ENCODE measurements at regions not wholly inside any gene's neighbourhood (a gene's known extent, or its start where the extent isn't known, plus 50 kb on each side); places are given as distances from the start of the nearest gene placed in this dataset.
"Not testable (repeated sequence)": the region's sequence is repeated elsewhere in the genome, so short reads cannot be mapped to it uniquely, and the experiment has no call there.

DNA sequence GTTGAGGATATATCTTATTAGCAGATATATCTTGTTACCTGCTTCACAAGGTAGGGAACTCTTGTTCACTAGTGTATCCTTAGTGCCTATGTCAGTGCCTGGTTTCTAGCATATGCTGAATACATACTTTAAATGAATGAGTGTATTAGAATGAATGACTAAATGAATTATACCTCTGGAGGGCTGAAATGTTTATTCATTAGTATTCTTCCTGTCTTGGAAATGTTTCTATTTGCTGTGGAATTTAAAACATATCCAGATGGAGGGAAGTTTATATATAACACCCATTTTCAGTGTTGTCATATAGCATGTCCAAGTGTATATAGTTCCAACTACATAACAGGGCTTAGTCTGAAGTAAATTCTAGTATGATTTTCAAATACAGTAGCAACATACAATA, 581.5 kb downstream of the TBL1XR1 start:
- ATAC-seq = no peak

DNA sequence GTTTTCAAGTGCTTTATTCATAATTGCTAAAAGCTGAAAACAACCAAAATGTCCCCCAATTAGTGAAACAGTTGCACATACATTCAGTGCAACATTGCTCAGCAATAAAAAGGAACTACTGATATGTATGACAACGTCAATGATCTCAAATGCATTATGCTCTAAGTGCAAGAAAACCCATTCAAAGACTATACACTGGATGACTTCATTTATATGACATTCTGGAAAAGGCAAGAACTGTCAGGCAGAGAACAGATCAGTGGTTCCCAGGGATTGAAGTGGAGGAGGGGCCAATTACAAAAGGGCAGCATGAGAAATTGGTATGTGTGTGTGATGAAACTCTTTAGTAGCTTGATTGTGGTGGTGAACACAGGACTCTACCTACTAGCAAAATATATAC, 585.6 kb downstream of the TBL1XR1 start:
- intact Hi-C loops (cut with DNase I) = no loop called here
- no peak for DNase-seq (ENCODE audit: missing footprints)

More for the DNA sequence above, 581.5 kb downstream of the TBL1XR1 start:
- intact Hi-C loops (cut with DNase I) = no loop called here
- DNase-seq (ENCODE audit: missing footprints) = no peak

GRCh38 chr3:176609361-176609760, 587.9 kb downstream of the TBL1XR1 start:
- no peak for ATAC-seq
- intact Hi-C loops (cut with DNase I) = no loop called here
- DNase-seq (ENCODE audit: missing footprints) = no peak

More for the DNA sequence above, 585.6 kb downstream of the TBL1XR1 start:
- no peak for ATAC-seq

GRCh38 chr3:176605553-176605952, 591.7 kb downstream of the TBL1XR1 start:
- DNase-seq (ENCODE audit: missing footprints); intact Hi-C loops (cut with DNase I); ATAC-seq: not testable (repeated sequence)

DNA sequence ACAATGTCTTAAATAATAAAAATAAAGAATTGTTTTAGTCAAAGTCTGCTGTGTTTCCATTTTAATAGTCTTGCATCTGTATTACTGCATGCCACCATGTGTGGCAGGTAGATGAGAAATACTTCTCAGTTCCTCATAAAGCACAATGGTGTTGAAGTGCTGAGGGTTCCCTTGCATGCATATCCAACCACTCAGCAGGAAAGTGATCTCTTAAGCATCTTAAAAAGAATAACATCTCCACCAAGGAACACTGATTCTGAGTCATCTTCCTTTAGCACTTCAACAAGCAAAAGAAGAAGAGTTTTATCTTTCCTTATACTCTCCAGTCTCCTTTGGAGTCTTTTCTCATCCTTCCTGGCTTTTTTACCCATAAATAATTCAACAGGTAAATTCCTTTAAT, 602.0 kb downstream of the TBL1XR1 start:
- intact Hi-C loops (cut with DNase I) = no loop called here

GRCh38 chr3:176590722-176591121, 606.6 kb downstream of the TBL1XR1 start:
- no peak for ATAC-seq
- intact Hi-C loops (cut with DNase I) = no loop called here

More for the DNA sequence above, 602.0 kb downstream of the TBL1XR1 start:
- no peak for ATAC-seq
- no peak for DNase-seq (ENCODE audit: missing footprints)

DNA sequence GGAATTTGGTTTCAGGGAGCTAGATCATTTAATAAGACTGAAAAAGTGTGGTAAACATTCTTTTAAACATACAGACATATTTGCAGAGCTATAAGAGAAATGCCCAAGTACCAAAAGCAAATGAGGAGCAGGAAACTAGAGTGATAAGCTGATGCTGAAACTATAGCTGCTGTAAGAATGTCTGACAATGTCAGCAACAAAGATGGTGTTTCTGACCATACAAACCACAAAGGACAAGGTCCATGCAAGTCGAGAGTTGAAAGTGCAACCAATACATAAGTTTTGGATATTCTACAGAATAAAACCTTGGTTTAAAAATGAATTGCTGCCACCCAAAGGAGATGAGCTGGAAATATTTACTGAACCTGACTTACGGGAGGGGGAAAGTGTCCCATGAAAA, 610.2 kb downstream of the TBL1XR1 start:
- ATAC-seq (no peak), DNase-seq (ENCODE audit: missing footprints) (no peak)
- intact Hi-C loops (cut with DNase I) = no loop called here

More at GRCh38 chr3:176590722-176591121, 606.6 kb downstream of the TBL1XR1 start:
- no peak for DNase-seq (ENCODE audit: missing footprints)

DNA sequence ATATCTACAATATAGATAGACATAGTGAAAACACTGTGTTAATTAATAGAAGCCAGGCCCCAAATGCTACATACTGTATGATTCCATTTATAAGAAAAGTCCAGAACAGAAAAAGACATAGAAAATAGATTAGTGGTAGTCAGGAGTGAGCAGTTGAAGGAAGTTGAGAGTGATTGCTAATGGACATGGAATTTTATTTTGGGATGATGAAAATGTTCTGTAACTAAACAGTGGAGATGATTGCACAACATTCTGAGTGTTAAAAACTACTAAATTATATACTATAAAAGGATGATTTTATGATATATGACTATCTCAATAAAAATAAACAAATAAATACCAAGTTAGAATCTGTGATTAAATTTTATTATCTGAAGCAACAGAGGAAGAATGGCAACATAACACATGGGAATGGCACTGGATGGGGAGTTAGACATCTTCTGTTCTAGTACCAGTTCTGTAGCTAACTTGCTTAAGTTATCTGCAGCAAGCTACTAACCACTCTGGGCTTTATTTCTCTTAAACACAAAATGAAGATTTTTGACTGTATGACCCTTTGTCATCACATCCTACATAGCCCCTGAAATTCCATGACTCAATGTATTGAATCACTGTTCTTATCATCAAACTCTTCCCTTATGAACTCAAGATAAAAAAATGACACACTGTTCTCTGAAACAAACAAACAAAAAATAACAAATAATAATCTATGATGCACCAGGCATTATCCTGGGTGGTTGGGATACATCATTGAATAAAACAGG, 612.7 kb downstream of the TBL1XR1 start:
- intact Hi-C loops (cut with DNase I) = no loop called here
- ATAC-seq (no peak), DNase-seq (ENCODE audit: missing footprints) (no peak)

GRCh38 chr3:176583956-176584355, 613.3 kb downstream of the TBL1XR1 start:
- no peak for DNase-seq (ENCODE audit: missing footprints)
- no peak for ATAC-seq
- intact Hi-C loops (cut with DNase I) = no loop called here

DNA sequence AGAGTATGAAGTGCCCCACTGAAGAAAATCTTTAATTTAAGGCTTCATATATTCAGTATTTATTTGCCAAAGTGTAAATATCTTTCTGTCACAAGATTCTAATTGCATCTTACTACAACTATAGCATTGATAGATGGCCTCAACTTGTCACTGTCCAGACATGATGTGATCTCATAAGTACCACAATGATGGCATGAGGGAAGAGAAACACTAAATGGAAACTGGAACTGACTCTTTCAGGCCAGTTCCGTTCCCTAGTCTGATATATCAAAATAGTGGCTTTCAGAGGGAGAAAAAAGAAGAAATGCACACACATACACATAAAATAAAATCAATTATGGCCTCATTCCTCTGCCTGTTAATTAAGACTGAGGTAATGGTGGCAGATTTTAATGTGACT, 615.7 kb downstream of the TBL1XR1 start:
- intact Hi-C loops (cut with DNase I) = no loop called here
- no peak for DNase-seq (ENCODE audit: missing footprints)
- ATAC-seq = no peak

DNA sequence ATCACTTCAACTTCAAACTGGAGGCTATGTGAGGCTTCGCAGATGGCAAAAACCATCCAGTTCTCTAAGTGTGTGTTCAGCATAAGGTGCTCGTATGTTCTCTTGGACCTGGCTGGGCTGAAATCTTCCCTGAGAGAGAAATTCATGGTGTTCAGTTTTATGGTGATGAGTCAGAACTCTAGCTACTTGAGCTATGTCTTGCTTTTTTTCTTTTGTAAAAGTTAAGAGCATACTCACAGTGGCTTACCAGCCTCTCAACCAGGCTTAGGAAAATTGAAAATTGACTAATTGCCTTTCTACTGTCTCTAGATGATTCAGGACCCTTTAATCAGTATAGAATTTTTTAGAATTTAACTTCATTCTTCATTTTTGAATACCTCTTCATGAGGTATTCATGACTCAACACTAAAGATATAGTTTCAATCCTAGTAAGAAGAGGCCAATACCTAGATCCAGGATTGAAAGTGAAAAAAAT, 617.5 kb downstream of the TBL1XR1 start:
- intact Hi-C loops (cut with DNase I) = no loop called here
- ATAC-seq (no peak), DNase-seq (ENCODE audit: missing footprints) (no peak)

DNA sequence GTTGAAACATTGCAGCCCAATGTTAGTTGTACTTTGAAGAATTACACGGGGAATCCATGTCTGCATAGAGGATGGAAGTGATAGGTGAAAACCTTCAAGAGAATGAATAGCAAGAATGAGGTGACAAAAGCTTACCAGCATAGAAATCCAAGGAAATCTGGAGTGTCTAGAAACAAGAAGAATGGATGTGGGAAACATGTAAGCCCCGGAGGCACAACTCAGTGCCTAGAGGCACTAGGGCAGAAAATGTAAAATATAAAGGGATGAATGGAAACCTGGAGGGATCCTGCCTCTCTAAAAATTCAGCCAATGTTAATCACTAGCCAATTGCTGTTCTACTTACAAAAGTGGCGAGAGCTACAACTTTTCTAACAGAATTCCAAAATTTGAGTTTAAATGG, 619.0 kb downstream of the TBL1XR1 start:
- intact Hi-C loops (cut with DNase I) = no loop called here
- DNase-seq (ENCODE audit: missing footprints) = no peak
- ATAC-seq = no peak

- intact Hi-C loops (cut with DNase I) = no loop called here
- ATAC-seq (no peak), DNase-seq (ENCODE audit: missing footprints) (no peak)
These were observed 619.8 kb downstream of the TBL1XR1 start for GRCh38 chr3:176577447-176577846.

- ATAC-seq = no peak
- no peak for DNase-seq (ENCODE audit: missing footprints)
- intact Hi-C loops (cut with DNase I) = no loop called here
These were observed 622.5 kb downstream of the TBL1XR1 start for GRCh38 chr3:176574786-176575185.

DNA sequence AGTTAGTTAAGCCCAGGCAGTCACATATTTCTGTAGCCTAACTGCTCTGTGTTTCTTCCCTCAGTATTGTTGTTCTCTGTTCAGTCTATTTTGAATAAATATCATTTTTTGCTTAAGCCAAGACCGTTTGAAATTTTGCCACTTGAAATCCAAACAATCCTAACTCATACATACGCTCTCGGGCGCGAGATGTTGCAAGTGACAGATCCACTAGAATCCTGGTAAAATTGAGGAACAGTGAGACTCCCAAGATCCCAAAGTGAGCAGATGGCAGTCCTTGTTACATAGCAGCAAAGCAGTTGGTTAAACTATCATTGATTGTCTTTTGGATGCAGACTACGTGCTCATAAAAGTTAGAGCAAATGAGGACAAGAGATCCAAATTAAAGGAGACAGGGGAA, 625.4 kb downstream of the TBL1XR1 start:
- intact Hi-C loops (cut with DNase I) = no loop called here
- ATAC-seq = no peak
- no peak for DNase-seq (ENCODE audit: missing footprints)

DNA sequence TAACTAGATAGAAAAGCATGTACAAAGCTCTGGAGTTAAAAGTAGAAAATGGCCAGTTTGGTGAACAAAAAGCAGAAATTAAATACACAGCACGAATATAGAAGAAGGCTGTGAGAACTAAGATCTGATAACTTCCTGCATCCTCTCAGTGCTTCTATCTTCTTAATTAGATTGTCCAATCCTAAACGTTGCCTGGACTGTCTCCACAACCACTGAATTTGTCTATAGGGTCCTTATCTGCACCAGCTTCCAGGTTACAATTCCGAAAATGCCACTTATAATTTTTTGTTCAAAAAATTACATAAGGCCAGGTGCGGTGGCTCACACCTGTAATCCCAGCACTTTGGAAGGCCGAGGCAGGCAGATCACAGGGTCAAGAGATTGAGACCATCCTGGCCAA, 626.3 kb downstream of the TBL1XR1 start:
- intact Hi-C loops (cut with DNase I) = no loop called here
- DNase-seq (ENCODE audit: missing footprints) (no peak), ATAC-seq (no peak)

DNA sequence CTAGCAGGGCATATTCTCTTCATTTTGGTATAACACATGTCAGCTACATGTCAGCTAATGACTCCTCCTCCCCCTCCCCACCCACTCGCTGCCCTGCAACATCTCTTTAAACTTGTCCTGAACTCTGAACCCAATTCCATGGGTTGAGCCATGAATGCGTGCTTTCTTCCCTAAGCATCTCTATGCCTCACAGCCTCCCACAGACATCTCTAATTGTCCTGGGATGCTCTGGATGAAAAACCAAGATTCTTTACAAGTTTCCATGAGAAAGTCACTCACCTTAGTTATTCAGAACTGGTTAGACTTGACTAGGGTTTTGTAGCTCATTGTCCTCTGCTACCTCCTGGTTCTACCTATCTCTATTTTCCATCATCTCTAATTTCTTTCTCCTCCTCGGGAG, 629.1 kb downstream of the TBL1XR1 start:
- DNase-seq (ENCODE audit: missing footprints) = no peak
- ATAC-seq = no peak
- intact Hi-C loops (cut with DNase I) = no loop called here

DNA sequence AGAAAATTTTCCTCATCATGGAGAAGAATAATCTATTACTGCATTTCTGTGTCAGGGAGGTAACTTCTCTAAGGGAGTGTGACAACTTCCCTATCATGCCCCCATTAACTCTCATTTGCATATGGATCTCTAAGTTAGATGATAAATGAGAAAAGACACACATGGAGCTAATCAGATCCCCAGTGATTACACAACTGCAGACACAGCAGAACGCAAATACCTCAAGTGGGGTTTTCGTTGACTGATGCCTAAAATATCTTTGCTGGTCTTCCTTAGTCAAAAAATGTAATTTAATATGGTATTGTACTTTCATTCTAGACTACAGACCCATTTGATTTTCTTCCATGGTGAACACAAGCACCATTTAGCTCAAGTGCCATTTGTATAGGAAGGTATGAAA, 630.5 kb downstream of the TBL1XR1 start:
- no peak for ATAC-seq
- intact Hi-C loops (cut with DNase I) = no loop called here
- DNase-seq (ENCODE audit: missing footprints) = no peak

DNA sequence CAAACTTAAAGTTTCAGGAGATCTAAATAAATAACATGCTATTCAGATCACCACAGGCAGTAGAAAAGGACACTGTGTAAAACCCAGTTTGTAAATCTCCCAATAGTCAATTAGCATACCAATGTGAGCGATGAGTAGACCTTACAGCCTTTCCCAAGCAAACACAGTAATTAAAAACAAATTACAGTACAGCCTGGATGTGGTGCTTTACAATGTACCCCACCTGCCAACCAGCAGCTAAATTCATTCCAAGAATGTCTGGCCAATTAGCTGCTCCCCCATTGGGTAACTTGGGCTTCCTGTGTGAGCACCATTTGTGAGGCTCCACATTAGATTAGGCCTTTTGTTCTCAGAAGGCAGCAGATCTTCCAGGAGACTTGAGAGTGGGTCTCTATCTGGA, 635.0 kb downstream of the TBL1XR1 start:
- no peak for DNase-seq (ENCODE audit: missing footprints)
- no peak for ATAC-seq
- intact Hi-C loops (cut with DNase I) = no loop called here

DNA sequence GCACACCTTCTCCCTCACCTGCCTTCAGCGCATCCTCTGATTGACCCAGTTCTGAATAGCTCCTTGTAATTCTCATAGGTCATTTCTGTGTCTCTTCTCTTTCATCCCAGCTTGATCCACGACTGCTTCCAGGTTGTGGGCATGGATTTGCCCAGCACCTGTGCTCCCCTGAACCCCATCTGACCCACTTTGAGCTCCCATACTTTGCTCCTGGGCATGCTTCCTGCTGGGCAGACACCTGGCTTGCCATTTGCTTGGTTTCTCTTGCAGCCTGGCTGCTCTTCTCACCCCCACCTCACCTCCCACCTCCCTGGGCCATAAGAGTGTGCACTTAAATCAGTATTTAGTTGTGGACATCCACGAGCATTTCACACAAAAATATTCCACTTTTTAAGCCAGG, 635.5 kb downstream of the TBL1XR1 start:
- ATAC-seq (no peak), DNase-seq (ENCODE audit: missing footprints) (no peak)
- intact Hi-C loops (cut with DNase I) = no loop called here
